HG02798 (cell line): ENCODE measurements at regions not wholly inside any gene's neighbourhood (a gene's known extent, or its start where the extent isn't known, plus 50 kb on each side); places are given as distances from the start of the nearest gene placed in this dataset.
A peak's percentile ranks its signal among the peaks of the same experiment; 100 is the strongest.

ENCODE experiments used
- ATAC-seq: cut with Tn5 transposase; IDR thresholded peaks from one replicate; pipeline ENCODE4 v1.9.1; 2021; ENCODE audit warnings: mild to moderate bottlenecking; ENCODE audit not compliant: unreplicated experiment, poor library complexity

GRCh38 chrX:96311366-96311765 lies 373.3 kb upstream of the DIAPH2 start:
- ATAC-seq, result no peak

GRCh38 chrX:96314985-96315384 lies 369.7 kb upstream of the DIAPH2 start:
- no peak for ATAC-seq

GRCh38 chrX:96361844-96362243 lies 322.8 kb upstream of the DIAPH2 start:
- no peak for ATAC-seq

- peak; percentile 72 for ATAC-seq
Observed at GRCh38 chrX:96372313-96373046, 312.2 kb upstream of the DIAPH2 start.

GRCh38 chrX:96373047-96373355 lies 311.6 kb upstream of the DIAPH2 start:
- ATAC-seq, result no peak

- ATAC-seq, result no peak
Observed at GRCh38 chrX:96376266-96376665, 308.4 kb upstream of the DIAPH2 start.

GRCh38 chrX:96379951-96380350 lies 304.7 kb upstream of the DIAPH2 start:
- no peak for ATAC-seq

GRCh38 chrX:96382018-96382417 lies 302.6 kb upstream of the DIAPH2 start:
- no peak for ATAC-seq

GRCh38 chrX:96383428-96383827 lies 301.2 kb upstream of the DIAPH2 start:
- ATAC-seq, result no peak

- no peak for ATAC-seq
Observed at GRCh38 chrX:96386325-96386724, 298.3 kb upstream of the DIAPH2 start.

GRCh38 chrX:96386981-96387380 lies 297.7 kb upstream of the DIAPH2 start:
- no peak for ATAC-seq

- ATAC-seq, result no peak
Observed at GRCh38 chrX:96387801-96388200, 296.8 kb upstream of the DIAPH2 start.

GRCh38 chrX:96389281-96390047 lies 295.2 kb upstream of the DIAPH2 start:
- ATAC-seq, result no peak

- ATAC-seq, result no peak
Observed at GRCh38 chrX:96394598-96394997, 290.0 kb upstream of the DIAPH2 start.

GRCh38 chrX:96403446-96403845 lies 281.2 kb upstream of the DIAPH2 start:
- ATAC-seq, result no peak

- ATAC-seq, result no peak
Observed at GRCh38 chrX:96405842-96406241, 278.8 kb upstream of the DIAPH2 start.

- ATAC-seq, result no peak
Observed at GRCh38 chrX:96407072-96407471, 277.6 kb upstream of the DIAPH2 start.

- ATAC-seq, result no peak
Observed at GRCh38 chrX:96407501-96407900, 277.1 kb upstream of the DIAPH2 start.

GRCh38 chrX:96407981-96408380 lies 276.7 kb upstream of the DIAPH2 start:
- no peak for ATAC-seq

- no peak for ATAC-seq
Observed at GRCh38 chrX:96410927-96411326, 273.7 kb upstream of the DIAPH2 start.

- ATAC-seq, result no peak
Observed at GRCh38 chrX:96417695-96418094, 266.9 kb upstream of the DIAPH2 start.

- no peak for ATAC-seq
Observed at GRCh38 chrX:96424007-96424406, 260.6 kb upstream of the DIAPH2 start.
